Stomach smooth muscle (tissue), 2 donors: ENCODE measurements at regions not wholly inside any gene's neighbourhood (a gene's known extent, or its start where the extent isn't known, plus 50 kb on each side); places are given as distances from the start of the nearest gene placed in this dataset.

ENCODE experiments used
- H3K27ac ChIP-seq: one replicate; pipeline ENCODE4 v1.7.0; 2013; ENCODE audit warnings: mild to moderate bottlenecking, low read length, inconsistent platforms
- H3K27me3 ChIP-seq, 2 donors: one replicate each; pipeline ENCODE4 v1.7.0; 2013; ENCODE audit warnings: low read length in 2 of 2; ENCODE audit not compliant: insufficient read depth in 2 of 2, control insufficient read depth in 1 of 2
- H3K36me3 ChIP-seq, 2 donors: one replicate each; pipeline ENCODE4 v1.7.0; 2013; ENCODE audit warnings: low read length in 2 of 2; ENCODE audit not compliant: control insufficient read depth in 2 of 2, insufficient read depth in 2 of 2
- H3K4me1 ChIP-seq: one replicate; pipeline ENCODE4 v1.7.0; 2013; ENCODE audit warnings: low read length; ENCODE audit not compliant: control insufficient read depth, insufficient read depth
- H3K4me3 ChIP-seq, 2 donors: one replicate each; pipeline ENCODE4 v1.7.0; 2013; ENCODE audit warnings: low read length in 2 of 2
- H3K9ac ChIP-seq, 2 donors: one replicate each; pipeline ENCODE4 v1.7.0; 2013; ENCODE audit warnings: low read length in 2 of 2, mild to moderate bottlenecking in 1 of 2
- H3K9me3 ChIP-seq, 2 donors: one replicate each; pipeline ENCODE4 v1.7.0; 2013; ENCODE audit warnings: low read length in 2 of 2; ENCODE audit not compliant: control insufficient read depth in 2 of 2
- donor health status: healthy.
- donor health status: Pancreatic carcinoma.

DNA sequence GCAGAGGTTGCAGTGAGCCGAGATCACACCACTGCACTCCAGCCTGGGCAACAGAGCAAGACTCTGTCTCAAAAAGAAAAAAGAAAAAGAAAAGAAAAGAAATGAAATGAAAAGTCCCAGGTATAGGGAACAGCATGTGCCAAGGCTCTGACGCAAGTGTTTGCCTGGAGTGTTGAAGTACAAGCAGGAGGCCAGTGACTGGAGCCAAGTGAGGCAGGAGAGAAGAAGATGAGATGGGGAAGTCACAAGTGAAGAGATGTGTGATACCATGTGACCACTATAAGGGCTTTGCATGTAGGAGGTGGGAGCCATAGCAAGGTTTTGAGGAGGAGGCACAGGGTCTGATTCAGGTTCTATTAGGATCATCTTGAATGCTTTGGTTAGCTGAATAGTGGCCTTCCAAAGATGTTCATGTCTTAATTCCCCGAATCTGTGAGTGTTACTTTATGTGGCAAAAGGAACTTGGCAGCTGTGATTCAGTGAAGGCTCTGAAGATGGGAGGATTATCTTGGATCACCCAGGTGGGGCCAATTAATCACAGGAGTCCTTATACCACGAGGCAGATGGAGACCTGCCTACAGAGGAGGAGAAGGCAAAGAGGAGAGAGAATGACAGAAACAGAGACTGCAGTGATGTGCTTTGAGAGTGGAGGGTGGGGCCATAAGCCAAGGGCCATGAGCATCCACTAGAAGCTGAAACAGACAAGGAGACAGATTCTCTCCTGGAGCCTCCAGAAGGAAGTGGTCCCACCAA lies 91.1 kb upstream of the PTPN1 start:
- Histone ChIP-seq H3K4me3 (no peak overlapping the region), H3K9me3 (peaks cover 0 to under 1% of the 10 kb centered on the region in 2 donors), H3K27ac (no peak overlapping the region), H3K9ac (no peak overlapping the region), H3K36me3 (no peaks in the 10 kb centered on the region), H3K4me1 (peaks cover 33% of the 10 kb centered on the region), H3K27me3 (no peaks in the 10 kb centered on the region)

DNA sequence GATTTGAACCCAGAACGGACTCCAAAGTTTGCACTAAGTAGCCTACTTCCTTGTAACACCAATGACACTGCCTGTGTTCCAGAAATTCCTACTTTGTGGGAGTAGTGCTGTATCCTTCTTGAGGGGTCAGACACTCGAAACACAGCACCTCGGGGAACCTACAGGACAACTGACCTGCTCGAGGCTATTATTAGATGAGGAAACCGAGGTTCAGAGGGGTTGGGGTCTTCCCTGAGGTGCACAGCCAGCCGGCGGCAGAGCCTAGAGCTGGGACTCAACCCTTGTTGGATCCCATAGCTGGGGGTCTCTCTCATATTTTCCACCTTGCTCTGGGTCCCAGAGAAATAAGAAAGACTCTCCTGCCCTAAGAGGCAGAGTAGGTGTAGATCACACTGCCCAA lies 89.8 kb upstream of the PTPN1 start:
- no peak overlapping the region for H3K9ac ChIP-seq
- H3K4me1 ChIP-seq: peaks cover 26% of the 10 kb centered on the region
- no peaks in the 10 kb centered on the region for H3K36me3 ChIP-seq
- H3K9me3 ChIP-seq: no peaks in the 10 kb centered on the region
- H3K4me3 ChIP-seq: no peak overlapping the region
- no peak overlapping the region for H3K27ac ChIP-seq
- H3K27me3 ChIP-seq: no peaks in the 10 kb centered on the region

DNA sequence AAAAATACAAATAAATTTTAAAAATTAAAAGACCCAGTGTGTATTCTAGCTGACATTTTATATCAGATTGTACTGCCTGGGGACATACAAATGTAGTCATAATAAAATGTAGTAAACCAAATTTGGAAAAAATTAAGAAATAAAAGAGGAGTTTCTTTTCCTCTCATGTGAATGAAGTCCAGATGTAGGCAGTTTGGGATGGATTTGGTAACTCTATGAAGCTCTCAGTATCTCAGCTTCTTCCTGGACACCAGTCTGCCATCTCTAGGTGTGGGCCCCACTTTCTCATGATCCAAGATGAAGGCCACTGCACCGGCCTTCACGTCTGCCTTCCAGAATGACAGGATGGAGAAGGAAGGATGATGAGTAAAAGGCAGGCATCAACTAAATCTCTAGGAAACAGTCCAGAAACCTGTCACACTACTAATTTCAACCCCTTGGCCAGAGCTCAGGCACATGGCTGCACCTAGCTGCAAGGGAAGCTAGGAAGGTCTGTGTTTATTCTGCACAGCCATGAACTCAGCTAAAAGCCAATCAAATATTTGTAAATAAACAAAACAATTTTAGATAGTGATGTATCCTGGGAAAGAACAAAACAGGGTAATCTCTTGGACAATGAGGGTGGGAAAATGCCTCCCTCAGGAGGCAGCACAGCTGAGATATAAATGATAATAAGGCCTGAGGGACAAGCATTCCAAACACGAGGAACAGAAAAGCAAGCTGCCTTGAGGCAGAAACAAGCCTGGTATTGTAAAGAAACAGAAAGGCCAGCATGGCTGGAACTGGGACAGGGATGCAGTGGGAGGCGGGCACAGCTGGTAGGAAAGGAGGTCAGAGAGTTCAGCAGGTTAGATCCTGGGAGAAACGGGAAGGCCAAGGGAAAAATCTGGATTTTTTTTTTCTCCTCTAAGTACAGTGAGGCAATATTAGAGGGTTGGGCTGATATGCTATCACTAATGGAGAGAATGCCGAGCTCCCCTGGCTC lies 88.5 kb upstream of the PTPN1 start:
- peaks cover 14% of the 10 kb centered on the region for H3K4me1 ChIP-seq
- H3K36me3 ChIP-seq: no peaks in the 10 kb centered on the region
- no peak overlapping the region for H3K9ac ChIP-seq
- H3K27ac ChIP-seq: peak overlapping the region; percentile 37
- H3K27me3 ChIP-seq: no peaks in the 10 kb centered on the region
- H3K9me3 ChIP-seq: no peaks in the 10 kb centered on the region
- H3K4me3 ChIP-seq: no peak overlapping the region

DNA sequence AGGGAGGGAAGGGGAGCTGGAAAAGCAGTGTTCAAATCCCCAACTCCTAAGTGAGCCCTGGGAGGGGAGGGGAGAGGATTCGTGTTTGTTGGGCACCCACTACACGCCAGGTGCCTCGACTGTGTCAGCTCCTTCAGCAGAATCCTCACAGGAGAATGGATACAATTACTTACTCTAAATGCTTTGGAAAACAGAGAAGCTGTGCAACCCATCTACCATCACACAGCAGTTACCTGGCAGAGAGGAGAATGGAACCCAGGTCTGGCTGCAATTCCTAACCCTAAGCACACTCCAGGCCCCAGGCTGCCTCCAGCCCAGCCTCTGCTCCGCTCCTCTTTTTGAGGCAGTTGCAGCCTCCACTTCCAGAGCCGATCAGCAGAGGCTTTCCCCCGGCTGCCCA lies 86.4 kb upstream of the PTPN1 start:
- Histone ChIP-seq H3K27me3 (no peaks in the 10 kb centered on the region), H3K9ac (peak overlapping the region in 1 of 2 donors; percentile 36), H3K9me3 (no peaks in the 10 kb centered on the region), H3K4me1 (peaks cover 10% of the 10 kb centered on the region), H3K36me3 (no peaks in the 10 kb centered on the region), H3K27ac (peak overlapping the region; percentile 60), H3K4me3 (no peak overlapping the region)

DNA sequence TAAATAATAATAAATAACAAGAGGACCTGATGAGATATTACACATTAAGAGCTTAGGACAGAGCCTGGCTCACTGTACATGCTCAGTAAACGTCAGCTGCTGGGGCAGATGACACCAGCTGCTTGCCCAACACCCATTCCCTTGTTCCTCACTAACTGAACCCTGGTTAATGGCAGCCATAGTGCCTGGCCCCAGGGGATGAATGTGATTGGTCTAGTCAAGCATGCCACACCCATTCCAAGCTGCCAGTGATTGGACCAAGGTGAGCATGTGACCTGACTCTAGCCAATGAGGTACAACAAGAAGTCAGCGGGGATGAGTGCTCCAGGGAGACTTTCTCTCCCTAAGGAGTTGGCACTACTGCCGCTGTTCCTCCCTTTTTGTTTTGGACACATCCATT lies 85.1 kb upstream of the PTPN1 start:
- no peak overlapping the region for H3K4me3 ChIP-seq
- no peaks in the 10 kb centered on the region for H3K36me3 ChIP-seq
- no peak overlapping the region for H3K27ac ChIP-seq
- H3K9ac ChIP-seq: no peak overlapping the region
- no peaks in the 10 kb centered on the region for H3K27me3 ChIP-seq
- H3K4me1 ChIP-seq: peaks cover 10% of the 10 kb centered on the region
- no peaks in the 10 kb centered on the region for H3K9me3 ChIP-seq

DNA sequence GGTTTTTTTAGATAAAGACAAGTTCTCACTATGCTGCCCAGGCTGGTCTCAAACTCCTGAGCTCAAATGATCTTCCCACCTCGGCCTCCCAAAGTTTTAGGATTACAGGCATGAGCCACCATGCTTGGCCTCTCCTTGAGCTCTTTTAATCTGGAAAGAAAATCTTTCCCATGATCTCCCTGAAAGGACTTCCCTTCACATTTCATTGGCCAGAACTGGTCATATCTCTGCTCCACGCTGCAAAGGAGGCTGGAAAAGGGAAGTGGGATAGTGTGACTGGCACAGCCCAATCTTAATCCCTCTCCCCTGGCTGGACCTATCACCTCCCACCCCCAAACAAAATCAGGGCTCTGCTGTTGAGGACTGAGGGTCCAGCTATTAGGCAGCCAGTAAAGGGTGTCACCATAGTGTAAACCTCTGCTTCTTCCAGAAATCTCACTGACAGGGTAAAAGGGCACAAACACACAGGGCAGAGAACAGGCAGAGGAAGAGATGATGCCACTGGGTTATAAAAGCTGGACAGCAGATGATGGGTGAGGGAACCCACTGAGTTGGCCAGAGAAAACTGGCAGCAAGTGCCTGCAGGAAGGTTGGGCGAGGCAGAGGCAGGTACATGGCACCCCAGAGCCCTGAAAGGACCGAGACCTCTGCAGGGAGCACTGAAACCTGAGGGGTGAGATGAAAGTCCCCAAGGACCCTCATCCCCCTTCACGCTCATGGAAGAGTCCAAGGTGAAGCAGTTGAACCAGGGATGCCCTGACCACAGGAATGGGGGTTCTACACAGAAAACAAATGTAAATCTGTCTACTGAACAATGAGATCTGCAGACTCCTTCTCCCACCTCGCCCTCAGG lies 83.1 kb upstream of the PTPN1 start:
- no peaks in the 10 kb centered on the region for H3K36me3 ChIP-seq
- no peak overlapping the region for H3K27ac ChIP-seq
- H3K27me3 ChIP-seq: no peaks in the 10 kb centered on the region
- H3K9me3 ChIP-seq: no peaks in the 10 kb centered on the region
- H3K9ac ChIP-seq: no peak overlapping the region
- no peak overlapping the region for H3K4me3 ChIP-seq
- H3K4me1 ChIP-seq: peaks cover 10% of the 10 kb centered on the region

DNA sequence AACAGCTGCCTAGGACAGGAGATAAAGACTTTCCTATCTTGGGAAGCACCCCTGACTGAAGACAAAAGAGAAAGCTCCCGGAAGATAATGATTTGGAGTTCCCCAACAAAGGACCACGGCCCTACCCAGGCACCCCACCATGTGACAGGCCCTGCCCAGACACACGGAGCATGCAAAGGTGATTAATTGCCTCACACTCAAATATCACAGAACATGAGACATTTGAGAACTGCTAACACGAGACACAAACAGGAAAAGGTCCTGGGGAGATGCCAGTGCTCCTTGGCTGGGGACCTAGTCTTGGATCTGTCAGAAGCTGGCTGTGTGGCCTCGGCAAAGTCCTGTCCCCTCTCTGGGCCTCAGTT lies 82.5 kb upstream of the PTPN1 start:
- H3K4me3 ChIP-seq: no peak overlapping the region
- no peaks in the 10 kb centered on the region for H3K36me3 ChIP-seq
- H3K4me1 ChIP-seq: peaks cover 10% of the 10 kb centered on the region
- H3K9ac ChIP-seq: no peak overlapping the region
- H3K27ac ChIP-seq: no peak overlapping the region
- no peaks in the 10 kb centered on the region for H3K27me3 ChIP-seq
- no peaks in the 10 kb centered on the region for H3K9me3 ChIP-seq

DNA sequence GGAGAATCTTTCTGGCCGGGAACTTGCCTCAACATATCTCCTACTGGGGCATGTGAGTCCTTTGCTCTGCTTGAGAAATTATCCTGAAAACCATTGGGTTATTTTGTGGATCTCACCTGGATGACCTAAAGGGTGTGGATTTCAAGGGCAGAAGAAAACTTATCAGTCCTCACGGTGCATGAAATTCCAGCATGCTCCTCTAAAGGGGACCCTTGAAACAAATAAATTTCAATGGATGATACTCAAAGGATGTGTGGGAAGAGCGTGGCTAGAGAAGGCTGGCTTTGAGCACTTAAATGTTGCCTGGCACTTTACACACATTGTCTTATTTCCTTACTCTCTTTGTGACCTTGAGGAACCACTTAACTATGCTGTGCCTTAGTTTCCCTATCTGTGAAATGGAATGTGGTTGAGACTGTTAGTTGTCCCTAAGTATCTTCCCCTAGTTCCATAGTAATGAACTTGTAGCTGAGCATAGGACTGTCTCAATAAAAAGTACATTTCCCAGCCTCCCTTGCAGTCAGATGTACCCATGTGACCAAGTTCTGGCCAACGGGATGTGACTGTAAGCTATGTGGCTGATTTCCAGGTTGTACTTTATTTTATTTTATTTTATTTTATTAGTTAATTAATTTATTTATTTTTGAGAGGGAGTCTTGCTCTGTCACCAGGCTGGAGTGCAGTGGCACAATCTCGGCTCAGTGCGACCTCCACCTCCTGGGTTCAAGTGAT lies 81.9 kb upstream of the PTPN1 start:
- H3K36me3 ChIP-seq: no peaks in the 10 kb centered on the region
- H3K27ac ChIP-seq: no peak overlapping the region
- H3K27me3 ChIP-seq: no peaks in the 10 kb centered on the region
- no peaks in the 10 kb centered on the region for H3K9me3 ChIP-seq
- no peak overlapping the region for H3K9ac ChIP-seq
- peaks cover 8% of the 10 kb centered on the region for H3K4me1 ChIP-seq
- H3K4me3 ChIP-seq: no peak overlapping the region

DNA sequence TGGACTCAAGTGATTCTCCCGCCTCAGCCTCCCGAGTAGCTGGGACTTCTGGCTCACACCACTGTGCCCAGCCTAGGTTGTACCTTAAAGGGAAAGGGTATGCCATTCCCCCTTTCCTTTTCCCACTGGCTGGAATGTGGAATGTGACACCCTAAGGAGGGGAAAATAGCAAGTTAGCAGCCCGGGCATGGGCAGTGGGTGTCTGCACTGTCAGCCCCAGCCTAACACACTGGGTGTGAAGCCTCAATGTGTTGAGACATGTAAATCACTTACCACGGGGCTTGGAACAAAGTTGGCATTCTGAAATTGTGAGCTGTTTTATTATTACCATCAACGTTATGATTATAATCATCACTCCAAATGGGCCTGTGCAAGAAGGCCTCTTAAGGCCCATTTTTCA lies 80.8 kb upstream of the PTPN1 start:
- H3K4me3 ChIP-seq: no peak overlapping the region
- no peak overlapping the region for H3K9ac ChIP-seq
- H3K27ac ChIP-seq: no peak overlapping the region
- no peaks in the 10 kb centered on the region for H3K9me3 ChIP-seq
- no peaks in the 10 kb centered on the region for H3K36me3 ChIP-seq
- no peaks in the 10 kb centered on the region for H3K27me3 ChIP-seq
- H3K4me1 ChIP-seq: peaks cover 3% of the 10 kb centered on the region

DNA sequence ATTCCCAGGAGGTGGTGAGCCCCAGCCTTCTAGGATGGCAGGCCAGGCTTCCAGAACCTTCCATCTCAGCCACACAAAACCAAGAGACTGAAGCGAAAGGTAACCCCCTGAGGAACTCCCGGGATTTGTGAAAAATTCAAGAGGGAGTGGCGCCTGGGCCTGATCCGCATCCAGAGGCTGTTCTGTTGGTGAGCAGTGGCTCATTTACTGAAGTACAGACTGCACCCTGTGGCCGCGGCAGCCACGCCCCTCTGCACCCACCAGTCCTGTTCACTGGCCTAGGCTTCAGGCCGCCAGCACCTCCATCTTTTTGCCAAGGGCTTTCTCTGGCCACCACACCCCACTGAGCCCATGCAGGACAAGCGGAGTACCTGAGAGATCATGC lies 79.1 kb upstream of the PTPN1 start:
- Histone ChIP-seq H3K27me3 (no peaks in the 10 kb centered on the region), H3K36me3 (no peaks in the 10 kb centered on the region), H3K9me3 (no peaks in the 10 kb centered on the region), H3K27ac (no peak overlapping the region), H3K9ac (no peak overlapping the region), H3K4me3 (no peak overlapping the region), H3K4me1 (peaks cover 3% of the 10 kb centered on the region)
